H1 (cell line): ENCODE measurements at regions not wholly inside any gene's neighbourhood (a gene's known extent, or its start where the extent isn't known, plus 50 kb on each side); places are given as distances from the start of the nearest gene placed in this dataset.

Experiments used
- CTCF ChIA-PET: fragments of 300-600 bp; sonication (Branson Sonifier 250); formaldehyde crosslinking; loops from one replicate; lab custom pipeline; 2021; ENCODE audit not compliant: partially characterized antibody; lab: Charles Lee
- POLR2A ChIA-PET: fragments of 300-600 bp; sonication (Branson Sonifier 250); formaldehyde crosslinking; loops from one replicate; lab custom pipeline; 2021; ENCODE audit warnings: inconsistent platforms; ENCODE audit not compliant: partially characterized antibody; lab: Charles Lee
- DNase-seq, 2 experiments: peaks; one replicate each; pipeline versions ENCODE4 v3.0.0 to v3.0.0-alpha.2; 2010 to 2022; ENCODE audit warnings: low spot score in 2 of 2, low read depth in 1 of 2, mixed read lengths in 1 of 2
- FAIRE-seq: peaks from 2 replicates; lab custom pipeline; 2011; peaks lifted over from hg19 to GRCh38; lab: Jason Lieb, UNC
- H2AFZ ChIP-seq: 2 replicates; pipeline ENCODE4 v1.8.1; 2012; ENCODE audit warnings: low read length, inconsistent platforms
- H2AK5ac ChIP-seq: 2 replicates; pipeline ENCODE4 v1.6.1; 2013; ENCODE audit warnings: low read depth, low read length
- H2BK120ac ChIP-seq: replicated peaks from 2 replicates; pipeline ENCODE3; 2013; ENCODE audit warnings: low read depth, low read length, inconsistent platforms
- H2BK12ac ChIP-seq: 2 replicates; pipeline ENCODE4 v1.6.1; 2013; ENCODE audit warnings: low read depth, low read length
- H2BK15ac ChIP-seq: 2 replicates; pipeline ENCODE4 v1.6.1; 2013; ENCODE audit warnings: low read length
- H2BK20ac ChIP-seq: 2 replicates; pipeline ENCODE4 v1.6.1; 2013; ENCODE audit warnings: low read length
- H2BK5ac ChIP-seq: 2 replicates; pipeline ENCODE4 v1.6.1; 2013; ENCODE audit warnings: low read depth, low read length
- H3K14ac ChIP-seq: 2 replicates; pipeline ENCODE4 v1.6.1; 2013; ENCODE audit warnings: inconsistent platforms; ENCODE audit not compliant: insufficient read length
- H3K18ac ChIP-seq: 2 replicates; pipeline ENCODE4 v1.6.1; 2013; ENCODE audit warnings: low read length; ENCODE audit errors: extremely low read depth
- H3K23ac ChIP-seq: 2 replicates; pipeline ENCODE4 v1.6.1; 2013; ENCODE audit warnings: inconsistent platforms; ENCODE audit not compliant: insufficient read length
- H3K23me2 ChIP-seq: 2 replicates; pipeline ENCODE4 v1.6.1; 2013; ENCODE audit warnings: low read depth, low read length
- H3K27ac ChIP-seq: 2 replicates; pipeline ENCODE4 v1.6.1; 2011; ENCODE audit warnings: low read depth, low read length, inconsistent platforms
- H3K27me3 ChIP-seq, 4 experiments: replicated peaks in 1 of 4; 1 replicate in 1 of 4; 2 replicates in 3 of 4; pipeline versions ENCODE4 v1.6.1 to v1.8.1; 2011 to 2013; ENCODE audit warnings: low read length in 3 of 4, mild to moderate bottlenecking in 3 of 4, inconsistent platforms in 2 of 4, mixed read lengths in 2 of 4, moderate library complexity in 1 of 4; ENCODE audit not compliant: control insufficient read depth in 3 of 4, insufficient read depth in 3 of 4; ENCODE audit errors: extremely low read depth in 1 of 4
- H3K36me3 ChIP-seq, 4 experiments: 2 replicates each; pipeline versions ENCODE4 v1.6.1 to v1.8.1; 2011 to 2013; ENCODE audit warnings: mild to moderate bottlenecking in 4 of 4, low read length in 3 of 4, moderate library complexity in 2 of 4, control low read depth in 1 of 4, inconsistent platforms in 1 of 4; ENCODE audit not compliant: insufficient read depth in 4 of 4, control insufficient read depth in 2 of 4
- H3K4ac ChIP-seq: replicated peaks from 2 replicates; pipeline ENCODE3; 2013; ENCODE audit warnings: low read length, low read depth, mixed read lengths, inconsistent platforms; ENCODE audit not compliant: insufficient read length
- H3K4me1 ChIP-seq, 4 experiments: replicated peaks in 1 of 4; 1 replicate in 1 of 4; 2 replicates in 3 of 4; pipeline versions ENCODE4 v1.6.1 to v1.8.1; 2011 to 2013; ENCODE audit warnings: low read length in 3 of 4, inconsistent platforms in 2 of 4, mixed read lengths in 1 of 4; ENCODE audit not compliant: insufficient read depth in 4 of 4, control insufficient read depth in 3 of 4
- H3K4me2 ChIP-seq, 2 experiments: 2 replicates each; pipeline versions ENCODE4 v1.6.1 to v1.8.1; 2011 to 2013; ENCODE audit warnings: low read depth in 2 of 2, low read length in 2 of 2, control low read depth in 1 of 2, inconsistent platforms in 1 of 2, mild to moderate bottlenecking in 1 of 2; ENCODE audit not compliant: insufficient read depth in 1 of 2
- H3K4me3 ChIP-seq, 4 experiments: fragments of 200-600, 300-600 bp in 1 of 4; sonication (generic), shearing (Covaris generic), sonication (Bioruptor Twin) in 1 of 4; 2 replicates each; pipeline versions ENCODE4 v1.5.1 to v1.8.1; 2011 to 2016; ENCODE audit warnings: low read length in 4 of 4, low read depth in 3 of 4, control low read depth in 2 of 4, inconsistent platforms in 2 of 4, mild to moderate bottlenecking in 2 of 4, mixed read lengths in 1 of 4, moderate library complexity in 1 of 4; ENCODE audit not compliant: insufficient read depth in 2 of 4; ENCODE audit errors: extremely low read depth in 1 of 4
- H3K56ac ChIP-seq: replicated peaks from 2 replicates; pipeline ENCODE3; 2013; ENCODE audit warnings: low read depth, mild to moderate bottlenecking, mixed read lengths, low read length, inconsistent platforms; ENCODE audit not compliant: insufficient read length
- H3K79me1 ChIP-seq: 2 replicates; pipeline ENCODE4 v1.6.1; 2013; ENCODE audit warnings: low read depth, low read length, control low read depth
- H3K79me2 ChIP-seq, 2 experiments: 2 replicates each; pipeline versions ENCODE4 v1.6.1 to v1.8.1; 2012 to 2013; ENCODE audit warnings: low read length in 2 of 2, mild to moderate bottlenecking in 2 of 2, inconsistent platforms in 1 of 2; ENCODE audit not compliant: insufficient read depth in 2 of 2, control insufficient read depth in 1 of 2
- H3K9ac ChIP-seq, 4 experiments: replicated peaks in 1 of 4; 1 replicate in 1 of 4; 2 replicates in 3 of 4; pipeline versions ENCODE4 v1.6.1 to v1.8.1; 2011 to 2013; ENCODE audit warnings: low read depth in 3 of 4, low read length in 3 of 4, control low read depth in 2 of 4, mild to moderate bottlenecking in 2 of 4, moderate library complexity in 2 of 4, inconsistent platforms in 1 of 4; ENCODE audit errors: extremely low read depth in 1 of 4
- H3K9me3 ChIP-seq, 2 experiments: 2 replicates each; pipeline versions ENCODE4 v1.6.1 to v1.8.1; 2012 to 2013; ENCODE audit warnings: mild to moderate bottlenecking in 2 of 2, moderate library complexity in 2 of 2, control low read depth in 1 of 2, inconsistent platforms in 1 of 2, low read depth in 1 of 2, low read length in 1 of 2, mixed read lengths in 1 of 2; ENCODE audit not compliant: insufficient read depth in 2 of 2
- H4K20me1 ChIP-seq, 2 experiments: replicated peaks in 1 of 2; 2 replicates each; pipeline versions ENCODE3 to v1.8.1; 2011 to 2013; ENCODE audit warnings: inconsistent platforms in 2 of 2, low read length in 2 of 2, mild to moderate bottlenecking in 1 of 2; ENCODE audit not compliant: insufficient read depth in 2 of 2, control insufficient read depth in 1 of 2
- H4K5ac ChIP-seq: 2 replicates; pipeline ENCODE4 v1.6.1; 2013; ENCODE audit warnings: low read length, low read depth, mixed read lengths, inconsistent platforms; ENCODE audit not compliant: insufficient read length
- H4K8ac ChIP-seq: 2 replicates; pipeline ENCODE4 v1.8.0; 2013; ENCODE audit warnings: mild to moderate bottlenecking, moderate library complexity, low read length, inconsistent platforms; ENCODE audit not compliant: insufficient read depth; ENCODE audit errors: extremely low read depth
- H4K91ac ChIP-seq: replicated peaks from 2 replicates; pipeline ENCODE3; 2013; ENCODE audit warnings: low read length, mixed read lengths, inconsistent platforms; ENCODE audit not compliant: insufficient read length
- CEBPB ChIP-seq: IDR thresholded peaks from 2 replicates; pipeline ENCODE4 v1.6.1; 2012; ENCODE audit warnings: low read depth, low read length
- CHD1 ChIP-seq: IDR thresholded peaks from 2 replicates; pipeline ENCODE4 v1.6.1; 2012; ENCODE audit warnings: low read depth, low read length, improper control_type of control experiment
- EP300 ChIP-seq, 2 experiments: IDR thresholded peaks; 1 replicate in 1 of 2; 2 replicates in 1 of 2; pipeline ENCODE4 v1.6.1; 2011 to 2012; ENCODE audit warnings: low read depth in 2 of 2, low read length in 2 of 2, mild to moderate bottlenecking in 2 of 2, borderline replicate concordance in 1 of 2, inconsistent platforms in 1 of 2, moderate library complexity in 1 of 2
- FOSL1 ChIP-seq: IDR thresholded peaks from 2 replicates; pipeline ENCODE4 v1.6.1; 2011; ENCODE audit warnings: mild to moderate bottlenecking, low read depth, low read length, moderate library complexity; ENCODE audit not compliant: insufficient read depth
- HDAC6 ChIP-seq: IDR thresholded peaks from one replicate; pipeline ENCODE4 v1.7.1; 2012; ENCODE audit warnings: low read depth, mild to moderate bottlenecking, inconsistent platforms, low read length, moderate library complexity
- KDM5A ChIP-seq: fragments of 200-600 bp; IDR thresholded peaks from 2 replicates; pipeline ENCODE4 v1.7.1; 2012; ENCODE audit warnings: mild to moderate bottlenecking, low read length, inconsistent platforms, mixed read lengths
- NANOG ChIP-seq: IDR thresholded peaks from 2 replicates; pipeline ENCODE4 v1.6.1; 2011; ENCODE audit warnings: low read length, low read depth, mild to moderate bottlenecking, inconsistent platforms; ENCODE audit not compliant: insufficient read depth, poor library complexity, severe bottlenecking
- PHF8 ChIP-seq: fragments of 200-600 bp; sonication (generic); conservative IDR thresholded peaks from 2 replicates; pipeline ENCODE4 v1.7.1; 2012; ENCODE audit warnings: low read depth, mild to moderate bottlenecking, inconsistent platforms, low read length, moderate library complexity
- SAP30 ChIP-seq: fragments of 300-600 bp; sonication (generic); IDR thresholded peaks from 2 replicates; pipeline ENCODE4 v1.7.1; 2012; ENCODE audit warnings: low read length, moderate library complexity, mild to moderate bottlenecking, inconsistent platforms; ENCODE audit not compliant: insufficient read depth, insufficient replicate concordance
- SIRT6 ChIP-seq: IDR thresholded peaks from one replicate; pipeline ENCODE4 v1.7.1; 2012; ENCODE audit warnings: low read length, inconsistent platforms
- SRF ChIP-seq: IDR thresholded peaks from 2 replicates; pipeline ENCODE4 v1.6.1; 2011; ENCODE audit warnings: mild to moderate bottlenecking, low read depth, low read length, moderate library complexity
- TAF7 ChIP-seq: optimal IDR thresholded peaks from 2 replicates; pipeline ENCODE3; 2011; ENCODE audit warnings: low read depth, mild to moderate bottlenecking, inconsistent platforms, low read length, moderate library complexity, borderline replicate concordance
- TCF12 ChIP-seq: IDR thresholded peaks from 2 replicates; pipeline ENCODE4 v1.6.1; 2011; ENCODE audit warnings: low read depth, mild to moderate bottlenecking, low read length
- TEAD4 ChIP-seq: IDR thresholded peaks from 2 replicates; pipeline ENCODE4 v1.6.1; 2012; ENCODE audit warnings: low read depth, low read length, inconsistent platforms, mixed read lengths
- WGBS, 2 experiments: shearing (Covaris generic) in 1 of 2; methylation state at CpG; one replicate each; pipeline versions ENCODE4 v1.1.6 to v1.1.7; 2013 to 2015; ENCODE audit warnings: low lambda C conversion rate in 2 of 2, mixed read lengths in 2 of 2, inconsistent platforms in 1 of 2, low coverage in 1 of 2, missing lambda C conversion rate in 1 of 2; ENCODE audit not compliant: insufficient replicate concordance in 2 of 2, insufficient coverage in 1 of 2, insufficient read length in 1 of 2; ENCODE audit errors: extremely low coverage in 1 of 2, missing lambda C conversion rate in 1 of 2; 5-methylcytosine and 5-hydroxymethylcytosine counted together
- TF ChIP-seq, protein P1 (sequence below): IDR thresholded peaks from 2 replicates; pipeline ENCODE4 v1.6.1; 2012; ENCODE audit warnings: inconsistent platforms

DNA sequence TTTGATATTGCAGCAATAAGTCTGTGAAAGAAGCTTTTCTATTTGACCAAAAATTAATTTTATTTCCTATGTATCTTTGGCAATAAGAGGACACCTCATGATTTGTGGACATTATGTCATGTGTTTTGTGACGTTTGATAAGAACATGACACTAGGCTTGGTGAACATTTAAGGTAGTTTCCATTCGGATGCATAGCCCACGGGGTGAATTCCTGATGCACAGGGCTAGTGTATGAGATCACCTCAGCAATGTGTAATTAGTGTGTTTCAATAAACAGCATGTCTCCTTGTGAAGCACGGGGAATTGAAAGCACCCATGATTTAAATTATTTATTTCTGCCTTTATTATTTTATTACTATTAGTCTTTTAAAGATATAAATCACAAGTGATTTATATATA lies 146.1 kb upstream of the LINC00305 start:
- Histone ChIP-seq H3K23me2 (no peaks in the 10 kb centered on the region), H3K4me1 (peaks cover 0 to under 1% (median 0%) of the 10 kb centered on the region in 4 experiments; a peak in 2 of 7 replicates), H4K8ac (no peak overlapping the region), H3K23ac (no peak overlapping the region), H3K4me3 (no peak overlapping the region), H4K20me1 (no peaks in the 10 kb centered on the region), H3K79me1 (no peaks in the 10 kb centered on the region), H3K79me2 (no peaks in the 10 kb centered on the region), H3K4me2 (no peak overlapping the region), H2BK15ac (no peak overlapping the region), H4K91ac (no peak overlapping the region), H3K9ac (no peak overlapping the region), H3K56ac (no peak overlapping the region), H2AK5ac (no peak overlapping the region), H2BK20ac (0 out of 2 replicates have a peak overlapping the region, but pooled peaks have one; percentile 15), H3K18ac (no peak overlapping the region), H3K14ac (no peak overlapping the region), H3K27ac (no peak overlapping the region), H3K36me3 (no peaks in the 10 kb centered on the region), H3K4ac (no peak overlapping the region), H2BK5ac (no peak overlapping the region), H2AFZ (no peak overlapping the region), H2BK12ac (no peak overlapping the region), H3K9me3 (no peaks in the 10 kb centered on the region; a peak in 1 of 4 replicates), H4K5ac (no peak overlapping the region), H2BK120ac (no peak overlapping the region), H3K27me3 (no peaks in the 10 kb centered on the region)
- CTCF ChIA-PET, result no interaction called here
- FAIRE-seq, result no peak
- POLR2A ChIA-PET, result no interaction called here
- no peak for DNase-seq
- 90% methylated on average over 4 of the region's 4 CpGs; no CpG with 5 or more reads in 1 of the 2 experiments for WGBS, 2 experiments
- TF ChIP-seq, protein P1, sequence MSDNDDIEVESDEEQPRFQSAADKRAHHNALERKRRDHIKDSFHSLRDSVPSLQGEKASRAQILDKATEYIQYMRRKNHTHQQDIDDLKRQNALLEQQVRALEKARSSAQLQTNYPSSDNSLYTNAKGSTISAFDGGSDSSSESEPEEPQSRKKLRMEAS, result no peak
- TF ChIP-seq NANOG (no peak), FOSL1 (no peak), CEBPB (no peak), SRF (no peak), TCF12 (no peak), EP300 (IDR thresholded peaks at IDR 0.05; ENCODE audit: borderline replicate concordance in 1 of 2, low read depth in 2 of 2, low read length in 2 of 2) (no peak), TEAD4 (no peak), PHF8 (no peak), SIRT6 (no peak), CHD1 (no peak), KDM5A (no peak), HDAC6 (no peak), TAF7 (no peak), SAP30 (no peak)
